Parathyroid adenoma (tissue), 2 donors: ENCODE measurements at regions not wholly inside any gene's neighbourhood (a gene's known extent, or its start where the extent isn't known, plus 50 kb on each side); places are given as distances from the start of the nearest gene placed in this dataset.

ENCODE experiments used
- H2AFZ ChIP-seq: fragments of 300-600 bp; sonication (generic); one replicate; pipeline ENCODE4 v1.7.0; 2017; ENCODE audit warnings: antibody characterized with exemption, mild to moderate bottlenecking
- H3K27ac ChIP-seq: fragments of 300-600 bp; sonication (generic); one replicate; pipeline ENCODE4 v1.7.0; 2017
- H3K27me3 ChIP-seq: fragments of 300-600 bp; sonication (generic); one replicate; pipeline ENCODE4 v1.7.0; 2017; ENCODE audit warnings: low read length; ENCODE audit not compliant: control insufficient read depth, insufficient read depth
- H3K36me3 ChIP-seq: fragments of 300-600 bp; sonication (generic); one replicate; pipeline ENCODE4 v1.7.0; 2017; ENCODE audit warnings: low read length; ENCODE audit not compliant: control insufficient read depth, insufficient read depth
- H3K4me1 ChIP-seq: fragments of 300-600 bp; sonication (generic); one replicate; pipeline ENCODE4 v1.7.0; 2017; ENCODE audit warnings: control low read depth
- H3K4me2 ChIP-seq: fragments of 300-600 bp; sonication (generic); one replicate; pipeline ENCODE4 v1.7.0; 2017; ENCODE audit warnings: low read length
- H3K4me3 ChIP-seq: fragments of 300-600 bp; sonication (generic); one replicate; pipeline ENCODE4 v1.7.0; 2017; ENCODE audit warnings: low read depth, low read length
- H3K79me2 ChIP-seq: fragments of 300-600 bp; sonication (generic); one replicate; pipeline ENCODE4 v1.7.0; 2017; ENCODE audit warnings: control low read depth
- H3K9ac ChIP-seq: fragments of 300-600 bp; sonication (generic); one replicate; pipeline ENCODE4 v1.7.0; 2017; ENCODE audit warnings: mild to moderate bottlenecking
- H3K9me3 ChIP-seq: fragments of 300-600 bp; sonication (generic); one replicate; pipeline ENCODE4 v1.7.0; 2017; ENCODE audit warnings: low read length; ENCODE audit not compliant: control insufficient read depth
- TF ChIP-seq, protein P1 (sequence below): fragments of 300-600 bp; sonication (generic); IDR thresholded peaks from one replicate; pipeline ENCODE4 v1.7.0; 2017; ENCODE audit warnings: antibody characterized with exemption, mild to moderate bottlenecking
- donor health status: primary hyperparathyroidism.

DNA sequence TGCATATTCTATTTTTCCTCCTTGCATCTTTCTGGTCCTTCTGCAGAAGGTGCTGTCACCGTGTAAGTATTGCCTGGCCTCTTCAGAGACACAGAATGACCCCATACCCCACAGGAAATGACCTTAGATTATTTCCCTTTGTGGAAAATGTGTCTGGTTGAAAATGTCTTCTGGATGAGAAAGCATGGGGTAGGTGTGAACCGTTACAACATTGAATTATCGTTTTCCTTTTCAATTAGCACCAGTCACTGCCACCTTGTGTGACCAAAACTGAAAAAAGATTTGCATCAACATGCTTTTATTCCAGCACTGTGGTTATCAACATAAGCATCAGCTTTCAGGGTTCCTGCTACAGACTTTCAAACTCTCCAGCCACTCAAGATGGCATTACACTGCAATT, 58.0 kb upstream of the CELF2 start:
- H3K79me2 ChIP-seq, result no peaks in the 10 kb centered on the region
- no peak overlapping the region for H3K4me3 ChIP-seq
- H3K4me2 ChIP-seq, result no peak overlapping the region
- no peak overlapping the region for H3K9ac ChIP-seq
- no peaks in the 10 kb centered on the region for H3K9me3 ChIP-seq
- H2AFZ ChIP-seq, result no peak overlapping the region
- H3K27ac ChIP-seq, result no peak overlapping the region
- H3K36me3 ChIP-seq, result no peaks in the 10 kb centered on the region
- TF ChIP-seq, protein P1, sequence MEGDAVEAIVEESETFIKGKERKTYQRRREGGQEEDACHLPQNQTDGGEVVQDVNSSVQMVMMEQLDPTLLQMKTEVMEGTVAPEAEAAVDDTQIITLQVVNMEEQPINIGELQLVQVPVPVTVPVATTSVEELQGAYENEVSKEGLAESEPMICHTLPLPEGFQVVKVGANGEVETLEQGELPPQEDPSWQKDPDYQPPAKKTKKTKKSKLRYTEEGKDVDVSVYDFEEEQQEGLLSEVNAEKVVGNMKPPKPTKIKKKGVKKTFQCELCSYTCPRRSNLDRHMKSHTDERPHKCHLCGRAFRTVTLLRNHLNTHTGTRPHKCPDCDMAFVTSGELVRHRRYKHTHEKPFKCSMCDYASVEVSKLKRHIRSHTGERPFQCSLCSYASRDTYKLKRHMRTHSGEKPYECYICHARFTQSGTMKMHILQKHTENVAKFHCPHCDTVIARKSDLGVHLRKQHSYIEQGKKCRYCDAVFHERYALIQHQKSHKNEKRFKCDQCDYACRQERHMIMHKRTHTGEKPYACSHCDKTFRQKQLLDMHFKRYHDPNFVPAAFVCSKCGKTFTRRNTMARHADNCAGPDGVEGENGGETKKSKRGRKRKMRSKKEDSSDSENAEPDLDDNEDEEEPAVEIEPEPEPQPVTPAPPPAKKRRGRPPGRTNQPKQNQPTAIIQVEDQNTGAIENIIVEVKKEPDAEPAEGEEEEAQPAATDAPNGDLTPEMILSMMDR, result no peak
- no peaks in the 10 kb centered on the region for H3K4me1 ChIP-seq
- no peaks in the 10 kb centered on the region for H3K27me3 ChIP-seq

DNA sequence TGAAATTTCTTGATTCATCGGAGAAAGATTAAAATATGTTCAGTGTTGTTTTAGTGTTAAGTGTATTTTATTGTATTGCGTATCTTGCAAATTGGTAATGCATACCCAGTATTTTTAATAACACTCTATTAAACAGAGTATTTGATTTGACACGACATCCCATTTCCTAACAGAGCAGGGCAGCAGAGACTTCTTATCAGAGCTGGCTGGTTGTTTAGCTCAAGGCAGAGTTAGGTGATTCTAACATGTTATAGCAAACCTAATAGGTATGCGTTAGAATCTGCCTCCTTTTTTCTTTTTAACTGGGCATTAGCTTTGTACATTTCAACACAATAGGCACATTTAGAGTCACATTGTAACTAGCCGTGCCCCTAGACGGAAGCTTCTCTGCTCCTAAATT, 57.1 kb upstream of the CELF2 start:
- H3K27ac ChIP-seq, result no peak overlapping the region
- H3K36me3 ChIP-seq, result no peaks in the 10 kb centered on the region
- no peaks in the 10 kb centered on the region for H3K27me3 ChIP-seq
- TF ChIP-seq, protein P1, result no peak
- no peak overlapping the region for H3K4me2 ChIP-seq
- no peak overlapping the region for H2AFZ ChIP-seq
- H3K9ac ChIP-seq, result no peak overlapping the region
- no peaks in the 10 kb centered on the region for H3K79me2 ChIP-seq
- no peaks in the 10 kb centered on the region for H3K9me3 ChIP-seq
- H3K4me3 ChIP-seq, result no peak overlapping the region
- H3K4me1 ChIP-seq, result no peaks in the 10 kb centered on the region

DNA sequence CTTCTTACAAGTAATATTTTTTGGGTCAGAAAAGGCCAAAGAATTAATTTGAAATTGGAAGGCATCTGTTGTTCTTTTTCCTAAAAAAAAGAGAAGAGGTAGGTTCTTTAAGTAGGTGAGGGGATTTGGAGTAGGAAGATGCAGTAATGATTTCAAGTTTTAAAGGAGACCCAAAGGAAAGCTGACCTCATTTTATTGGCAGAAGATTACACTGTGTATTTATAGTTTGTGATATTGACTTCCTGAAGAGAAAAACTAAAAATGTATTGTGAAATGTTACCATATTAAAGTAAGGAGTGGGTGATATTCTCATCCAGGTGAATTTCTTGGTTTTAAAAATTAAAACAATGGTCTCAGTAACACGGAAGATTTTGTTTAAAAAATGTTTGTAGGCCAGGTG, 56.6 kb upstream of the CELF2 start:
- no peak overlapping the region for H3K4me2 ChIP-seq
- H3K79me2 ChIP-seq, result no peaks in the 10 kb centered on the region
- H2AFZ ChIP-seq, result no peak overlapping the region
- no peaks in the 10 kb centered on the region for H3K4me1 ChIP-seq
- H3K27ac ChIP-seq, result no peak overlapping the region
- no peaks in the 10 kb centered on the region for H3K9me3 ChIP-seq
- H3K36me3 ChIP-seq, result no peaks in the 10 kb centered on the region
- no peaks in the 10 kb centered on the region for H3K27me3 ChIP-seq
- H3K9ac ChIP-seq, result no peak overlapping the region
- TF ChIP-seq, protein P1, result no peak
- H3K4me3 ChIP-seq, result no peak overlapping the region

DNA sequence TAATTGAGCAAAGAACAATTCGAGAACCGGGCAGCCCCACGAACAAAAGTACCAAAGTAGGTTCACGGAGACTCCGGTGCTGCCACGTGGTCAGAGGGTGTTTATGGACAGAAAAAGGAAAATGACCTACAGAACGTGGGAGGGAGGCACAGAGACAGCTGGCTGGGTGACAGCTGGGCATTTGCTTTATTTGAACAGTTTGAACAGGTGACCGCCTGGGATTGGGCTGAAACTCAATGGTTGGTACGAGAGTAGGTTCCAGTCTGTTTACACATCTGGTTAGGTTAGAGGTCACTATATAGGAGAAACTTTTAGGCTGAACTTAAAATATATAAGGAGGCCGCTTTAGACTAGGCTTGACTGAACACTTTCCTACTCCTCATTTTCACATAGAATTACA, 50.6 kb upstream of the CELF2 start:
- TF ChIP-seq, protein P1, result no peak
- no peak overlapping the region for H3K9ac ChIP-seq
- H3K36me3 ChIP-seq, result no peaks in the 10 kb centered on the region
- H3K4me1 ChIP-seq, result no peaks in the 10 kb centered on the region
- H3K9me3 ChIP-seq, result no peaks in the 10 kb centered on the region
- no peak overlapping the region for H2AFZ ChIP-seq
- H3K27ac ChIP-seq, result no peak overlapping the region
- no peaks in the 10 kb centered on the region for H3K79me2 ChIP-seq
- no peak overlapping the region for H3K4me2 ChIP-seq
- H3K4me3 ChIP-seq, result no peak overlapping the region
- H3K27me3 ChIP-seq, result no peaks in the 10 kb centered on the region

DNA sequence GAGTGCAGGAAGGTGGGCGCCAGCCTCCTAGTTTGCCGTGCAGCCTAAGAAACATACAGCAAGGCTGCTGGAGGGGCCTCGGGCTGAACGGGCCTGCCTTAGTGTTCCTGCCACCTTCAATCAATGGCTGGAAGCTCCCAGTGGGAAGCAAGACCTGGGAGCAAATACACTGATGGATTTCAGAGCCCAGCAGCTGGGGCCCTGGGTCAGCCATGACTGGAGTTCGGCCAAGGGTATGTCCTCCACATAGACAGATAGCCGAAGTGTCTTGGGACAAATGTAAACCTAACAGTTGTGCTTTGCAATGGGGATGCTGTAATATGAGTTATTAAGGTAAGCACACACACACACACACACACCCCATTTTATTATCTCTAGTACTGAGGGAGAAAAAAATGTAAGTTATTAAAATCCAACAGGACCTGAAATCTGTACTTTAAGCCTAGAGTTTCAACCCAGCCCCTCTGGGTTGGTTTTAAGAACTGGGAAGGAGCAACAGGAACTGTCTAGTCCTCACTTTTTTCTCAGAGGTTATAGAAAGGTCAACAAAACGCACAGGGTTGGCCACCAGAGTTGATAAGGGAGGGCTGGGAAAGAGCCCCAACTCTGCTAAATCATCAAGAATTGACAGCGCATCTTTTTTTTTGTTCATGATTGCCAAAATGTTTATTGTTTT, 50.0 kb upstream of the CELF2 start:
- H3K36me3 ChIP-seq, result no peaks in the 10 kb centered on the region
- H3K9me3 ChIP-seq, result no peaks in the 10 kb centered on the region
- H3K79me2 ChIP-seq, result no peaks in the 10 kb centered on the region
- H3K4me2 ChIP-seq, result no peak overlapping the region
- no peak overlapping the region for H3K4me3 ChIP-seq
- H3K4me1 ChIP-seq, result no peaks in the 10 kb centered on the region
- no peaks in the 10 kb centered on the region for H3K27me3 ChIP-seq
- TF ChIP-seq, protein P1, result no peak
- no peak overlapping the region for H3K27ac ChIP-seq
- H2AFZ ChIP-seq, result no peak overlapping the region
- H3K9ac ChIP-seq, result no peak overlapping the region
